Fibroblast of the aortic adventitia (primary cell): ENCODE measurements at regions not wholly inside any gene's neighbourhood (a gene's known extent, or its start where the extent isn't known, plus 50 kb on each side); places are given as distances from the start of the nearest gene placed in this dataset. TPM values are rescaled to one million over a fixed set of nuclear protein-coding genes. Genes with fewer than 3 reads are reported as not detected.

Experiments used
- DNase-seq: peaks from one replicate; pipeline ENCODE4 v3.0.0-alpha.2; 2010; ENCODE audit warnings: low read depth
- H3K4me3 ChIP-seq: 2 replicates; pipeline ENCODE4 v1.5.1; 2011; ENCODE audit warnings: low read depth, mild to moderate bottlenecking, control low read depth, low read length, moderate library complexity
- small RNA-seq: library from RNA; depleted of rRNA; stranded (forward); fragments of <200 nt; gene quantifications from one replicate; pipeline ENCODE3, GENCODE V24; 2012
- TF ChIP-seq, protein P1 (sequence below): IDR thresholded peaks from 2 replicates; pipeline ENCODE4 v1.5.1; 2011; ENCODE audit warnings: mild to moderate bottlenecking, low read length, control low read depth, inconsistent platforms; ENCODE audit not compliant: insufficient read depth

- TF ChIP-seq, protein P1, sequence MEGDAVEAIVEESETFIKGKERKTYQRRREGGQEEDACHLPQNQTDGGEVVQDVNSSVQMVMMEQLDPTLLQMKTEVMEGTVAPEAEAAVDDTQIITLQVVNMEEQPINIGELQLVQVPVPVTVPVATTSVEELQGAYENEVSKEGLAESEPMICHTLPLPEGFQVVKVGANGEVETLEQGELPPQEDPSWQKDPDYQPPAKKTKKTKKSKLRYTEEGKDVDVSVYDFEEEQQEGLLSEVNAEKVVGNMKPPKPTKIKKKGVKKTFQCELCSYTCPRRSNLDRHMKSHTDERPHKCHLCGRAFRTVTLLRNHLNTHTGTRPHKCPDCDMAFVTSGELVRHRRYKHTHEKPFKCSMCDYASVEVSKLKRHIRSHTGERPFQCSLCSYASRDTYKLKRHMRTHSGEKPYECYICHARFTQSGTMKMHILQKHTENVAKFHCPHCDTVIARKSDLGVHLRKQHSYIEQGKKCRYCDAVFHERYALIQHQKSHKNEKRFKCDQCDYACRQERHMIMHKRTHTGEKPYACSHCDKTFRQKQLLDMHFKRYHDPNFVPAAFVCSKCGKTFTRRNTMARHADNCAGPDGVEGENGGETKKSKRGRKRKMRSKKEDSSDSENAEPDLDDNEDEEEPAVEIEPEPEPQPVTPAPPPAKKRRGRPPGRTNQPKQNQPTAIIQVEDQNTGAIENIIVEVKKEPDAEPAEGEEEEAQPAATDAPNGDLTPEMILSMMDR: no peak
- no peak overlapping the region for H3K4me3 ChIP-seq
- no peak for DNase-seq
These were observed 51.7 kb upstream of the RASSF8 start for GRCh38 chr12:25906651-25907340.

Small RNAs in the stretch of these regions (small RNA-seq; reads per million reads assigned to genes)
- not detected for gene RN7SKP262
